K562 (cell line): ENCODE measurements at regions not wholly inside any gene's neighbourhood (a gene's known extent, or its start where the extent isn't known, plus 50 kb on each side); places are given as distances from the start of the nearest gene placed in this dataset.

Experiments
- ATAC-seq: fragments of 200-7000 bp; cut with Tn5 transposase; 3 replicates; pipeline ENCODE4 v1.9.1; 2020; ENCODE audit warnings: moderate library complexity
- BruUV-seq: library from RNA; stranded (reverse); fragments of 400-500 nt; replicated peaks from 2 replicates; lab custom pipeline; 2021; lab: Mats Ljungman, UMichigan
- CTCF ChIA-PET: fragments of 300-600 bp; formaldehyde crosslinking; extraction: SDS; loops from one replicate; lab custom pipeline; 2021; ENCODE audit warnings: low intra/inter-chr PET ratio; lab: Yijun Ruan, JAX
- POLR2A ChIA-PET: fragments of 300-600, 350-650 bp; sonication (Branson Sonifier 250); formaldehyde crosslinking; extraction: SDS; loops from one replicate; lab custom pipeline; 2021; ENCODE audit warnings: antibody characterized with exemption, inconsistent platforms; lab: Yijun Ruan, JAX
- DNase-seq, 4 experiments: peaks; one replicate each; pipeline versions ENCODE4 v3.0.0 to v3.0.0-alpha.2; 2011 to 2018; ENCODE audit warnings: low spot score in 3 of 4, mixed read lengths in 3 of 4; ENCODE audit errors: extremely low read depth in 1 of 4
- FAIRE-seq: peaks from 2 replicates; lab custom pipeline; 2011; peaks lifted over from hg19 to GRCh38; lab: Jason Lieb, UNC
- H2AFZ ChIP-seq: 2 replicates; pipeline ENCODE4 v1.6.0; 2011; ENCODE audit warnings: low read depth, low read length, control low read depth, inconsistent platforms
- H3K27ac ChIP-seq: fragments of 200-600 bp; 3 replicates; pipeline ENCODE4 v1.8.0; 2011; ENCODE audit warnings: low read depth, mild to moderate bottlenecking, control low read depth, inconsistent platforms, low read length, moderate library complexity, mixed read lengths; ENCODE audit errors: extremely low read depth
- H3K27me3 ChIP-seq, 2 experiments: fragments of 300-600 bp in 1 of 2; 2 replicates in 1 of 2; 3 replicates in 1 of 2; pipeline versions ENCODE4 v1.6.0 to v1.8.0; 2011; ENCODE audit warnings: inconsistent platforms in 2 of 2, low read length in 2 of 2, mild to moderate bottlenecking in 1 of 2, mixed read lengths in 1 of 2, moderate library complexity in 1 of 2; ENCODE audit not compliant: control insufficient read depth in 2 of 2, insufficient read depth in 2 of 2
- H3K36me3 ChIP-seq: fragments of 300-600 bp; 3 replicates; pipeline ENCODE4 v1.8.0; 2011; ENCODE audit warnings: mild to moderate bottlenecking, low read length, inconsistent platforms; ENCODE audit not compliant: control insufficient read depth, insufficient read depth
- H3K4me1 ChIP-seq, 2 experiments: fragments of 200-600 bp in 1 of 2; replicated peaks in 1 of 2; 2 replicates in 1 of 2; 3 replicates in 1 of 2; pipeline versions ENCODE4 v1.5.1 to v1.8.0; 2011; ENCODE audit warnings: inconsistent platforms in 2 of 2, low read length in 2 of 2, mild to moderate bottlenecking in 1 of 2, mixed read lengths in 1 of 2, moderate library complexity in 1 of 2; ENCODE audit not compliant: control insufficient read depth in 2 of 2, insufficient read depth in 2 of 2
- H3K4me2 ChIP-seq: 2 replicates; pipeline ENCODE4 v1.6.1; 2011; ENCODE audit warnings: low read length, control low read depth, inconsistent platforms, mixed read lengths; ENCODE audit not compliant: insufficient read depth
- H3K4me3 ChIP-seq: fragments of 200-600 bp; sonication (generic), shearing (Covaris generic); 2 replicates; pipeline ENCODE4 v1.5.1; 2016; ENCODE audit warnings: control low read depth, inconsistent platforms
- H3K79me2 ChIP-seq: fragments of 200-600 bp; 3 replicates; pipeline ENCODE4 v1.8.0; 2011; ENCODE audit warnings: low read length, inconsistent platforms; ENCODE audit not compliant: control insufficient read depth, insufficient read depth
- H3K9ac ChIP-seq, 2 experiments: 2 replicates each; pipeline versions ENCODE4 v1.6.0 to v1.6.1; 2011; ENCODE audit warnings: low read depth in 2 of 2, low read length in 2 of 2, control low read depth in 1 of 2, inconsistent platforms in 1 of 2, mild to moderate bottlenecking in 1 of 2, mixed read lengths in 1 of 2; ENCODE audit not compliant: insufficient read depth in 1 of 2
- H3K9me1 ChIP-seq: one replicate; pipeline ENCODE4 v1.6.0; 2011; ENCODE audit warnings: inconsistent platforms, mild to moderate bottlenecking, low read length, moderate library complexity; ENCODE audit not compliant: control insufficient read depth, insufficient read depth
- H3K9me3 ChIP-seq: replicated peaks from 2 replicates; pipeline ENCODE4 v1.5.1; 2011; ENCODE audit warnings: low read depth, low read length, inconsistent platforms; ENCODE audit not compliant: control insufficient read depth, insufficient read depth
- H4K20me1 ChIP-seq: replicated peaks from 2 replicates; pipeline ENCODE4 v1.6.1; 2011; ENCODE audit warnings: low read length, inconsistent platforms, mixed read lengths; ENCODE audit not compliant: control insufficient read depth, insufficient read depth
- EP300 ChIP-seq: IDR thresholded peaks from 2 replicates; pipeline ENCODE4 v1.6.1; 2012; ENCODE audit warnings: low read length, improper control_type of control experiment
- HMBOX1 ChIP-seq: sonication (generic); IDR thresholded peaks from 2 replicates; pipeline ENCODE4 v1.6.1; 2016
- L3MBTL2 ChIP-seq: fragments of 450-650 bp; IDR thresholded peaks from 2 replicates; pipeline ENCODE4 v1.6.1; 2016; ENCODE audit warnings: mild to moderate bottlenecking, moderate library complexity
- MTA1 ChIP-seq: fragments of 450-650 bp; IDR thresholded peaks from 2 replicates; pipeline ENCODE4 v1.6.1; 2017; ENCODE audit warnings: borderline replicate concordance
- NONO ChIP-seq, 2 experiments: fragments of 200-400 bp in 1 of 2; fragments of 450-650 bp in 1 of 2; formaldehyde crosslinking in 1 of 2; IDR thresholded peaks; 2 replicates each; pipeline ENCODE4 v1.6.1; 2017; ENCODE audit warnings: low read depth in 2 of 2, mild to moderate bottlenecking in 2 of 2, moderate library complexity in 2 of 2, low read length in 1 of 2
- NR2C1 ChIP-seq, 2 experiments: fragments of 450-650 bp; IDR thresholded peaks; 2 replicates each; pipeline ENCODE4 v1.6.1; 2017; ENCODE audit warnings: mild to moderate bottlenecking in 2 of 2, antibody characterized with exemption in 1 of 2, inconsistent platforms in 1 of 2, missing compliant biosample characterization in 1 of 2, missing genetic modification characterization in 1 of 2
- PHB ChIP-seq: fragments of 250-450 bp; sonication (Bioruptor Pico); IDR thresholded peaks from 2 replicates; pipeline ENCODE4 v1.5.0; 2021
- PML ChIP-seq: IDR thresholded peaks from 2 replicates; pipeline ENCODE4 v1.6.1; 2012; ENCODE audit warnings: low read length, inconsistent platforms
- SMARCB1 ChIP-seq: IDR thresholded peaks from 2 replicates; pipeline ENCODE4 v1.6.1; 2011; ENCODE audit warnings: improper control_type of control experiment, low read depth; ENCODE audit not compliant: insufficient read length
- SMARCC2 ChIP-seq: fragments of 450-650 bp; IDR thresholded peaks from 2 replicates; pipeline ENCODE4 v1.6.1; 2017; ENCODE audit warnings: antibody characterized with exemption, moderate library complexity, mild to moderate bottlenecking, low read depth
- SP1 ChIP-seq: sonication (generic); formaldehyde crosslinking; IDR thresholded peaks from 2 replicates; pipeline ENCODE4 v1.8.1; 2022; ENCODE audit warnings: mild to moderate bottlenecking, missing genetic modification reagents
- STAG1 ChIP-seq: sonication (generic); formaldehyde crosslinking; IDR thresholded peaks from 2 replicates; pipeline ENCODE4 v1.5.0; 2020; ENCODE audit warnings: missing genetic modification reagents, borderline replicate concordance
- SUPT5H ChIP-seq: fragments of 450-650 bp; IDR thresholded peaks from 2 replicates; pipeline ENCODE4 v1.6.1; 2016
- TARDBP ChIP-seq: fragments of 450-650 bp; IDR thresholded peaks from 2 replicates; pipeline ENCODE4 v1.6.1; 2016
- ZNF224 ChIP-seq: sonication (generic); formaldehyde crosslinking; IDR thresholded peaks from 2 replicates; pipeline ENCODE4 v1.8.0; 2022; ENCODE audit warnings: mild to moderate bottlenecking, missing genetic modification reagents
- ZNF445 ChIP-seq: fragments of 250-450 bp; sonication (Bioruptor Pico); IDR thresholded peaks from 2 replicates; pipeline ENCODE4 v1.4.0; 2020; ENCODE audit warnings: low read depth, mild to moderate bottlenecking, moderate library complexity
- ZNF561 ChIP-seq: fragments of 450-650 bp; formaldehyde crosslinking; conservative IDR thresholded peaks from 2 replicates; pipeline ENCODE4 v1.4.0; 2020; ENCODE audit warnings: mild to moderate bottlenecking, moderate library complexity
- WGBS: fragments of 100-300 bp; shearing (Covaris generic); methylation state at CpG from one replicate; pipeline ENCODE4 v1.1.6; 2016; ENCODE audit warnings: low coverage, mixed read lengths; ENCODE audit not compliant: insufficient coverage; ENCODE audit errors: missing lambda C conversion rate; 5-methylcytosine and 5-hydroxymethylcytosine counted together
- in situ Hi-C: fragments of 300-500 bp; cut with MboI; formaldehyde crosslinking; loops from 4 replicates; pipeline ENCODE4 v1.15.0; 2018; ENCODE audit warnings: inconsistent platforms, mixed read lengths
- intact Hi-C: fragments of 100-400 bp; cut with micrococcal nuclease; formaldehyde crosslinking; loops from 2 replicates; pipeline ENCODE4 v1.14.2; 2022
- TF ChIP-seq, protein P1 (sequence below), 3 experiments: IDR thresholded peaks in 2 of 3; conservative IDR thresholded peaks in 1 of 3; 2 replicates each; pipeline ENCODE4 v1.5.1; 2011 to 2012; ENCODE audit warnings: low read length in 3 of 3, mild to moderate bottlenecking in 3 of 3, control low read depth in 2 of 3, improper control_type of control experiment in 1 of 3, inconsistent platforms in 1 of 3, low read depth in 1 of 3, mixed read lengths in 1 of 3, moderate library complexity in 1 of 3; ENCODE audit not compliant: insufficient read depth in 2 of 3
- TF ChIP-seq, protein P2 (sequence below), 2 experiments: fragments of 250-450 bp in 1 of 2; fragments of 450-650 bp in 1 of 2; sonication (Bioruptor Pico) in 1 of 2; IDR thresholded peaks; 2 replicates each; pipeline versions ENCODE4 v1.6.1 to v1.8.0; 2016 to 2021; ENCODE audit warnings: mild to moderate bottlenecking in 2 of 2, moderate library complexity in 2 of 2, missing compliant biosample characterization in 1 of 2, missing genetic modification characterization in 1 of 2
- TF ChIP-seq, protein P3 (sequence below): fragments of 450-650 bp; IDR thresholded peaks from 2 replicates; pipeline ENCODE4 v1.6.1; 2016

GRCh38 chr9:107906074-107906473, 416.5 kb upstream of the KLF4 start:
- Histone ChIP-seq H3K4me1 (no peaks in the 10 kb centered on the region), H3K27ac (no peak overlapping the region), H2AFZ (no peak overlapping the region), H3K4me2 (no peak overlapping the region), H3K27me3 (0 out of 5 replicates have a peak, but pooled peaks cover 1 to 3% of the 10 kb centered on the region in 2 experiments), H3K9ac (no peak overlapping the region), H3K36me3 (no peaks in the 10 kb centered on the region), H4K20me1 (no peaks in the 10 kb centered on the region), H3K9me1 (no peaks in the 10 kb centered on the region), H3K79me2 (no peaks in the 10 kb centered on the region), H3K4me3 (no peak overlapping the region), H3K9me3 (no peaks in the 10 kb centered on the region)
- no peak for FAIRE-seq
- 0% methylated on average over 1 of the region's 1 CpG for WGBS
- in situ Hi-C loops (no loop called here), intact Hi-C loops (no loop called here)
- TF ChIP-seq ZNF445 (CRISPR knock-in tag) (no peak), MTA1 (no peak), TARDBP (no peak), HMBOX1 (no peak), PHB (CRISPR knock-in tag) (no peak), NR2C1 (IDR thresholded peaks at IDR 0.05) (no peak), NR2C1 (tag; IDR thresholded peaks at IDR 0.05) (no peak), SUPT5H (no peak), SP1 (CRISPR knock-in tag) (no peak), ZNF224 (CRISPR knock-in tag) (no peak), SMARCC2 (no peak), L3MBTL2 (no peak), STAG1 (no peak), ZNF561 (CRISPR knock-in tag) (no peak), EP300 (no peak), SMARCB1 (no peak), PML (no peak), NONO (IDR thresholded peaks at IDR 0.05; ENCODE audit: low read depth in 2 of 2, low read length in 1 of 2) (no peak)
- TF ChIP-seq, protein P1, sequence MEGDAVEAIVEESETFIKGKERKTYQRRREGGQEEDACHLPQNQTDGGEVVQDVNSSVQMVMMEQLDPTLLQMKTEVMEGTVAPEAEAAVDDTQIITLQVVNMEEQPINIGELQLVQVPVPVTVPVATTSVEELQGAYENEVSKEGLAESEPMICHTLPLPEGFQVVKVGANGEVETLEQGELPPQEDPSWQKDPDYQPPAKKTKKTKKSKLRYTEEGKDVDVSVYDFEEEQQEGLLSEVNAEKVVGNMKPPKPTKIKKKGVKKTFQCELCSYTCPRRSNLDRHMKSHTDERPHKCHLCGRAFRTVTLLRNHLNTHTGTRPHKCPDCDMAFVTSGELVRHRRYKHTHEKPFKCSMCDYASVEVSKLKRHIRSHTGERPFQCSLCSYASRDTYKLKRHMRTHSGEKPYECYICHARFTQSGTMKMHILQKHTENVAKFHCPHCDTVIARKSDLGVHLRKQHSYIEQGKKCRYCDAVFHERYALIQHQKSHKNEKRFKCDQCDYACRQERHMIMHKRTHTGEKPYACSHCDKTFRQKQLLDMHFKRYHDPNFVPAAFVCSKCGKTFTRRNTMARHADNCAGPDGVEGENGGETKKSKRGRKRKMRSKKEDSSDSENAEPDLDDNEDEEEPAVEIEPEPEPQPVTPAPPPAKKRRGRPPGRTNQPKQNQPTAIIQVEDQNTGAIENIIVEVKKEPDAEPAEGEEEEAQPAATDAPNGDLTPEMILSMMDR (IDR thresholded peaks at IDR 0.05 in 2 of 3, conservative IDR thresholded peaks at IDR 0.05 in 1 of 3; ENCODE audit: insufficient read depth in 2 of 3, low read depth in 1 of 3, low read length in 3 of 3): no peak
- TF ChIP-seq, protein P2, sequence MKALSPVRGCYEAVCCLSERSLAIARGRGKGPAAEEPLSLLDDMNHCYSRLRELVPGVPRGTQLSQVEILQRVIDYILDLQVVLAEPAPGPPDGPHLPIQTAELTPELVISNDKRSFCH (CRISPR knock-in tag; IDR thresholded peaks at IDR 0.05): no peak
- TF ChIP-seq, protein P2 (tag; IDR thresholded peaks at IDR 0.05): no peak
- TF ChIP-seq, protein P3, sequence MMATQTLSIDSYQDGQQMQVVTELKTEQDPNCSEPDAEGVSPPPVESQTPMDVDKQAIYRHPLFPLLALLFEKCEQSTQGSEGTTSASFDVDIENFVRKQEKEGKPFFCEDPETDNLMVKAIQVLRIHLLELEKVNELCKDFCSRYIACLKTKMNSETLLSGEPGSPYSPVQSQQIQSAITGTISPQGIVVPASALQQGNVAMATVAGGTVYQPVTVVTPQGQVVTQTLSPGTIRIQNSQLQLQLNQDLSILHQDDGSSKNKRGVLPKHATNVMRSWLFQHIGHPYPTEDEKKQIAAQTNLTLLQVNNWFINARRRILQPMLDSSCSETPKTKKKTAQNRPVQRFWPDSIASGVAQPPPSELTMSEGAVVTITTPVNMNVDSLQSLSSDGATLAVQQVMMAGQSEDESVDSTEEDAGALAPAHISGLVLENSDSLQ: no peak
- BruUV-seq: no TSS peak
- no peak for DNase-seq
- CTCF ChIA-PET: no interaction called here
- POLR2A ChIA-PET: no interaction called here
- no peak for ATAC-seq
